Aorta (tissue), 5 donors: ENCODE measurements at regions not wholly inside any gene's neighbourhood (a gene's known extent, or its start where the extent isn't known, plus 50 kb on each side); places are given as distances from the start of the nearest gene placed in this dataset.
"Not testable (repeated sequence)": the region's sequence is repeated elsewhere in the genome, so short reads cannot be mapped to it uniquely, and the experiment has no call there.

Experiments
- ATAC-seq: fragments of 200-7000 bp; cut with Tn5 transposase; one replicate; pipeline ENCODE4 v1.9.1; 2022; ENCODE audit warnings: moderate library complexity; ENCODE audit not compliant: low FRiP score
- DNase-seq, 2 donors: peaks; one replicate each; pipeline ENCODE4 v3.0.0-alpha.2; 2020
- H3K27ac ChIP-seq, 2 donors: one replicate each; pipeline ENCODE4 v1.5.1; 2013; ENCODE audit warnings: low read length in 2 of 2, mild to moderate bottlenecking in 2 of 2, moderate library complexity in 2 of 2, control low read depth in 1 of 2, inconsistent platforms in 1 of 2, low read depth in 1 of 2
- H3K27me3 ChIP-seq, 2 donors: one replicate each; pipeline ENCODE4 v1.6.1; 2013; ENCODE audit warnings: control low read depth in 1 of 2, low read length in 1 of 2, mild to moderate bottlenecking in 1 of 2, moderate library complexity in 1 of 2; ENCODE audit not compliant: insufficient read depth in 2 of 2, control insufficient read depth in 1 of 2
- H3K36me3 ChIP-seq, 2 donors: one replicate each; pipeline ENCODE4 v1.6.1; 2013; ENCODE audit warnings: control low read depth in 1 of 2, low read length in 1 of 2, mild to moderate bottlenecking in 1 of 2; ENCODE audit not compliant: insufficient read depth in 2 of 2, control insufficient read depth in 1 of 2
- H3K4me1 ChIP-seq, 2 donors: one replicate each; pipeline ENCODE4 v1.6.1; 2013; ENCODE audit warnings: low read length in 2 of 2, control low read depth in 1 of 2, mild to moderate bottlenecking in 1 of 2, moderate library complexity in 1 of 2; ENCODE audit not compliant: insufficient read depth in 2 of 2, control insufficient read depth in 1 of 2
- H3K4me3 ChIP-seq, 2 donors: one replicate each; pipeline ENCODE4 v1.5.1; 2013; ENCODE audit warnings: low read length in 2 of 2, control low read depth in 1 of 2, mild to moderate bottlenecking in 1 of 2
- H3K9me3 ChIP-seq: one replicate; pipeline ENCODE4 v1.6.1; 2013; ENCODE audit warnings: mild to moderate bottlenecking, low read length; ENCODE audit not compliant: control insufficient read depth
- WGBS, 2 donors: extraction: QIAGEN DNeasy Blood & Tissue Kit; methylation state at CpG; one replicate each; pipeline ENCODE4 v1.1.7; 2013; 5-methylcytosine and 5-hydroxymethylcytosine counted together
- intact Hi-C, 2 donors: fragments of 100-400 bp; cut with DNase I; formaldehyde crosslinking; loops; one replicate each; pipeline versions ENCODE4 v1.14.2 to v1.15.0; 2022
- donor health status: healthy with polysubstance abuse.
- donor health status: Bipolar disorder and iron deficiency.
- donor health status: DM: no; HTN: no; CAD: no.
- donor health status: DM: no; HTN: no; CAD: no.
- donor health status: DM: yes; HTN: yes; CAD: no.

DNA sequence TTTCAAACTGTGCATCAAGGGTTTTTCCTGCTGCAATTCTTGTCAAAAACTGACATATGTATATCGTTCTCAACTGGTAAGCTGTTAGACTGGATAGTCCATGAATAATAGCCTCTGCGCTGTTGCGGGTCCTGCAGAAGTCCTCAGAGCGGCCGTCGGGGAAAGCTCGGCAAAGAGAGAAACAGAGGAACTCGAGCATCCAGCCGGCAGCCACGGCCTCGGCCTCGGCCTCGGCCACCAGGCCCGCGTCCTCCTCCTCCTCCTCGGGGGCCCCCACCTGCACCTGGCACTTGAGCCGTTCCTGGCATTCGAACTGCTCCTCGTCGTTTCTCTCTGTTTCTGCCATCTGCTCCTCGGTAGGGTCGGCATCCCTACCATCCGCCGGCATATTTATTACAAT, 165.0 kb downstream of the POTEC start:
- H3K4me1 ChIP-seq, DNase-seq, H3K27ac ChIP-seq, intact Hi-C loops, H3K9me3 ChIP-seq, H3K36me3 ChIP-seq, H3K27me3 ChIP-seq, H3K4me3 ChIP-seq, ATAC-seq: not testable (repeated sequence)
- WGBS, 2 donors: 86 to 91% methylated on average over 22 to 24 of the region's 24 CpGs

DNA sequence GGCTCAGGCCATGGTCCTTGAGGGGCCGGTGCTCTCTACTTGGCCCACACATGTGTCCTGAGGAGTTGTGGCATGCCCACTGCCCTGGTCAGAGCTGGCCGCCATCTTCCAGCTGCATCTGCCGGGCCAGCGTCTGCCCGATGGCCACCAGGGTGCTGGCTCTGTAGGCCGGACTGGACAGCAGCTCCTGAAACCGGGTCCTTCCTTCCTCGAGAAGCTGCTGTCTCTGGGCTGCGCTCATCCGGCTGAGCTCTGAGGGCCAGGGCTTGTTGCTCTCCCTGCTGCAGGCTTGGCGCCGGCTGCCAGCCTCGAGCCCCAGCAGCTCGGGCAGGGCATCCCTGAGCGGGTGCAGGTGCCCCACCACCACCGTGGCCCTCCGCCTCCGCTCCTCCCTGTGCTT, 182.1 kb downstream of the POTEC start:
- ATAC-seq, H3K36me3 ChIP-seq, H3K4me1 ChIP-seq, DNase-seq, intact Hi-C loops, H3K4me3 ChIP-seq, H3K9me3 ChIP-seq, H3K27ac ChIP-seq, H3K27me3 ChIP-seq: not testable (repeated sequence)
- 88 to 89% methylated on average over 18 of the region's 18 CpGs for WGBS, 2 donors

DNA sequence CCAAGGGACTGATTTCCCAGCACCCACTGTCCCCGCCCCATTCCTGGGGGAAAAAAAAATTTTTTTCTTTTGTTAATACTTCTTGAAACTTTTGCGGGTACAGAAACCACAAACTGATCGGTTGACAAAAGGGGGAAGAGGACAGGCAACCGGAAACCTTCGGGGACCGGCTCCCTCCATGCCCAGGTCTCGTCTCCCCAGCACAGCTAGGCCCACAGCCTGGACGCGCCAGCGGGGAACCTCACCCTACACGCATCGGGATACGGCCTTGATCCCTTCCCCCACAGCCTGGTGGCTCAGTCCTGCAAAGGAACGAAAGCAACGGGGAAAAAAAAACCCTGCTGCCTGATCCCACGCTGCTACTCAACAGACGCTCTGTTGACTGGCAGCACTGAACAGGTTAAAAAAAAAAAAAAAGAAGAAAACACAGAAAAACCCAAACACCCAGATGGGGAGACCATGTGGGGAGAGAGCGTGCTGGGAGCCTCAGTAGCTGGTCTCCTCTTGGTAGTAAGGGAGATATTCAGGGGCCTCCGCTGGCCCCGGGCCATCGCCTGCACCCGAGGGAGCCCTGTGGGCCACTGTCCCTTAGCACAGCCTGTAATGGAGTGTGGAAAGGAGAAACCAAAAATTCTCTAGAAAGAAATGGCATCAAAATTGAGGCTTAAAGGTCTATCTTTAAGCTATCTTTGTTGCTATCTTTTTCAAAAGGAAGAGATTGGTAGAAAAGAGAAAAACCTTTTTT, 185.7 kb downstream of the POTEC start:
- H3K27ac ChIP-seq, DNase-seq, intact Hi-C loops, H3K4me3 ChIP-seq, H3K4me1 ChIP-seq, ATAC-seq, H3K36me3 ChIP-seq, H3K9me3 ChIP-seq, H3K27me3 ChIP-seq: not testable (repeated sequence)
- 86 to 90% methylated on average over 22 of the region's 22 CpGs for WGBS, 2 donors

DNA sequence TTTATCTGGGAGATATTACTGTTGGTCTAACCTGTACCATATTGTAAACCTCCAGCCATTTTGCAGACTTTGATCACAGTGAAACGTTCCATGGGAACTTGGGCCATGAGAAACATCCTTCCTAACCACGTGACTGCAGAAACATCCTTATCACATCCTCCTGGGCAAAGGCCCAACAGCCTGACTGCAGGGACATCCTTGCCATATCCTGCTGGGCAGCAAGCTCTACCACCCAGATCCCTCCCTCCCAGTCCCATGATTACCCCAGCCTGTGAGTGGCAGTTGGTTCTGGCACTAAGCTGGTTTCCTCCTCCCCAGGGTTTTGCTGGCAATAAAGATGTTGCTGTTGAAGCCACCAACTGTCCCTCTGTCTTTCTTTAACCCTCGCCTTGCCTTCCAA, 201.2 kb downstream of the POTEC start:
- H3K4me3 ChIP-seq, H3K4me1 ChIP-seq, ATAC-seq, DNase-seq, H3K36me3 ChIP-seq, intact Hi-C loops, H3K9me3 ChIP-seq, H3K27ac ChIP-seq, H3K27me3 ChIP-seq: not testable (repeated sequence)
- WGBS, 2 donors: 35 to 38% methylated on average over 3 of the region's 3 CpGs

DNA sequence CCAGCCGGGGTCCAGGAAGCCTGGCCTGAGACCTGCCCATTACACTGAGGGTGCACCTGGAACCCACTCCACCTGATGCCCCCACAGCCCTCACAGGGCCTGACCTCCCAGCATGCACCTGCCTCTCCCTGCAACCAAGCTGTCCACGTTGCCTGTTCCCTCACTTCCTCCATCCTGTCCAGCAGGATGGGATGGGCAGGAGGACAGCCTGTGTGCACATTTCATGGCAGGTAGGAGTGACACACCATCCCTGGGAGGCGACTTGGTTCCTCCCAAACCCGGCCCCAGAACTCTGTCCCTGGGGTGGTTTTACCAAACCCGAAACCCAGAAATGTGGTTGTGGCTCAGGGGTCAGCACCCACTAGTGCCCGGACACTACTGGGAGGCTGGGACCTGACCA, 203.8 kb upstream of the ZNF519 start:
- H3K4me1 ChIP-seq, H3K27me3 ChIP-seq, DNase-seq, H3K4me3 ChIP-seq, H3K36me3 ChIP-seq, ATAC-seq, H3K9me3 ChIP-seq, H3K27ac ChIP-seq, intact Hi-C loops: not testable (repeated sequence)
- 72 to 80% methylated on average over 6 of the region's 6 CpGs for WGBS, 2 donors

DNA sequence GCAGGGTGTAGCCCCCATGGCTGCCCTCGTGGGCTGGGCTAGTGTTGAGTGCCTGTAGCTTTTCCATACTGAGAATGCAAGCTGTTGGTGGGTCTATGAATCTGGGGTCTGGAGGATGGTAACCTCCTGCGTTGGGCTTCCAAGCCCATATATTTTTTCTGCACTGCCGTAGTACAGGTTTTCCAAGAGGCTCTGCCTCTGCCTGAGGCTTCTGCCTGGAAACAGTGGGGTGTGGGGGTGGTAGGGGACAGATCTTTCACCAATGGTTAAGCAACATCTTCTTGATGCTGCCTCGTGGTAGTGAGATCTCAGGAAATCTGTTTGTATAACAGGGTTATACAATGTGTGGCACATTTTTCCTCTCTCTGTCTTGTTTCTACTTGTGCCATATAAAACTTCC, 189.0 kb upstream of the ZNF519 start:
- 63 to 66% methylated on average over 4 of the region's 4 CpGs for whole genome bisulfite sequencing, 2 donors

DNA sequence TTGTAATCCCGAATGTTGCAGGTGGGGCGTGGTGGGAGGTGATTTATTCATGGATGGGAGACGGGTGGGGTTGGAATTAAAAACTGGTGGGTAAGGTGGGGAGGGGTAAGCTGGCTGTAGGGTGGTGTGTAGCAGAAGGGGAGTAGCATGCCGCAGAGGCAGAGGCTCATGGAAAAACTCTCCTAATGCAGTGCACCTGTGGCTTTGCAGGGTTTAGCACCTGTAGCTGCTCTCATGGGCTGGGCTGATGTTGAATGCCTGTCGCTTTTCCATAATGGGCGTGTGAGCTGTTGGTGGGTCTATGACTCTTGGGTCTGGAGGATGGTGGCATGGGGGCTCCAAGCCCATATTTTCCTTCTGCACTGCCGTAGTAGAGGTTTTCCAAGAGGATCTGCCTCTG, 169.0 kb upstream of the ZNF519 start:
- H3K27ac ChIP-seq, H3K4me1 ChIP-seq, DNase-seq, H3K9me3 ChIP-seq, H3K27me3 ChIP-seq, intact Hi-C loops, H3K4me3 ChIP-seq, H3K36me3 ChIP-seq, ATAC-seq: not testable (repeated sequence)
- 82 to 90% methylated on average over 7 of the region's 7 CpGs for WGBS, 2 donors

More for the DNA sequence above, 189.0 kb upstream of the ZNF519 start:
- H3K36me3 ChIP-seq, ATAC-seq, H3K27me3 ChIP-seq, intact Hi-C loops, H3K4me3 ChIP-seq, H3K27ac ChIP-seq, H3K4me1 ChIP-seq, DNase-seq, H3K9me3 ChIP-seq: not testable (repeated sequence)

DNA sequence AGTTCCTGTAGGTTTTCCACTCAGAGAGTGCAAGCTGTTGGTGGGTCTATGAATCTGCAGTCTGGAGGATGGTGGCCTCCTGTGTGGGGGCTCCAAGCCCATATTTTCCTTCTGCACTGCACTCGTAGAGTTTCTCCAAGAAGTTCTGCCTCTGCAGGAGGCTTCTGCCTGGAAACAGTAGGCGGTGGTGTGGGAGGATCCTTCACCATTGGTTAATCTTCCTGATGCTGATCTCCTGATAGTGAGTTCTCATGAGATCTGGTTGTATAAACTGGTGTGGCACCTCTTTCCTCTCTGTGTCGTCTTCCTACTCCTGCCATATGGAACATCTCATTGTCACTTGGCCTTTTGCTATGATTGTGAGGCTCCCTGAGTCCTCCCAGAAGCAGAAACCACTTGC, 162.8 kb upstream of the ZNF519 start:
- ATAC-seq: not testable (repeated sequence)
- WGBS, 2 donors: 62 to 68% methylated on average over 3 of the region's 3 CpGs

DNA sequence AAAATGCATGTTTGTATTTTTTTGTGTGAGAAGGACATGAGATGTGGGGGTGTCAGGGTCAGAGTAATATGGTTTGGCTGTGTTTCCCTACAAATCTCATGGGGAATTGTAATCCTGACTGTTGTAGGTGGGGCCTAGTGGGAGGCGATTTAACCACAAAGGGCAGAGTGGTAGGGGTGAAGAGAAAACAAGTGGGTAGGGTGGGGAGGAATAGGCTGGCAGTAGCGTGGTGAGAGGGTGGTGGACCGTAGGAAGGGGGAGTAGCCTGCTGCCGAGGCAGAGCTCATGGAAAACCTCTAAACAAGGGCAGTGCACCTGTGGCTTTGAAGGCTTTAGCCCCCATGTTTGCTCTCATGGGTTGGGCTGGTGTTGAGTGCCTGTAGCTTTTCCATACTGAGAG, 152.8 kb upstream of the ZNF519 start:
- 64 to 74% methylated on average over 4 of the region's 4 CpGs for WGBS, 2 donors
- Histone ChIP-seq H3K27ac (no peak overlapping the region), H3K4me3 (no peak overlapping the region), H3K4me1 (no peaks in the 10 kb centered on the region), H3K9me3 (no peaks in the 10 kb centered on the region), H3K27me3 (no peaks in the 10 kb centered on the region), H3K36me3 (no peaks in the 10 kb centered on the region)
- DNase-seq (no peak), ATAC-seq (no peak)
- intact Hi-C loops: no loop called here

More for the DNA sequence above, 162.8 kb upstream of the ZNF519 start:
- intact Hi-C loops, H3K27ac ChIP-seq, DNase-seq, H3K4me1 ChIP-seq, H3K36me3 ChIP-seq, H3K4me3 ChIP-seq, H3K9me3 ChIP-seq, H3K27me3 ChIP-seq: not testable (repeated sequence)
